AG04450 (cell line): ENCODE measurements at regions not wholly inside any gene's neighbourhood (a gene's known extent, or its start where the extent isn't known, plus 50 kb on each side); places are given as distances from the start of the nearest gene placed in this dataset.

Source experiments
- CTCF ChIA-PET: fragments of 300-600, 350-600 bp; formaldehyde crosslinking; extraction: SDS; loops from one replicate; lab custom pipeline; 2022; ENCODE audit warnings: antibody characterized with exemption, inconsistent platforms; lab: Charles Lee
- POLR2A ChIA-PET: fragments of 350-600 bp; formaldehyde crosslinking; extraction: SDS; loops from one replicate; lab custom pipeline; 2021; ENCODE audit warnings: antibody characterized with exemption, inconsistent platforms; lab: Yijun Ruan, JAX
- DNase-seq: peaks from one replicate; pipeline ENCODE4 v3.0.0-alpha.2; 2011; ENCODE audit warnings: low read depth, low spot score
- H3K27ac ChIP-seq: one replicate; pipeline ENCODE4 v1.5.1; 2012; ENCODE audit warnings: low read depth, low read length, control low read depth
- H3K27me3 ChIP-seq: one replicate; pipeline ENCODE4 v1.6.0; 2012; ENCODE audit warnings: low read length; ENCODE audit not compliant: control insufficient read depth, insufficient read depth
- H3K4me3 ChIP-seq: 2 replicates; pipeline ENCODE4 v1.5.1; 2011; ENCODE audit warnings: mild to moderate bottlenecking, low read depth, low read length, control low read depth
- H3K9me3 ChIP-seq: 2 replicates; pipeline ENCODE4 v1.5.1; 2012; ENCODE audit warnings: low read length; ENCODE audit not compliant: control insufficient read depth, insufficient read depth
- CTCF ChIP-seq: IDR thresholded peaks from 2 replicates; pipeline ENCODE4 v1.5.1; 2011; ENCODE audit warnings: low read depth, low read length, control low read depth, inconsistent platforms

- POLR2A ChIA-PET, result no interaction called here
- Histone ChIP-seq H3K27me3 (no peaks in the 10 kb centered on the region), H3K27ac (no peak overlapping the region), H3K4me3 (no peak overlapping the region), H3K9me3 (no peaks in the 10 kb centered on the region)
- TF ChIP-seq CTCF, result no peak
- CTCF ChIA-PET, result no interaction called here
- DNase-seq, result no peak
Observed at GRCh38 chr6:2369606-2370005, 124.2 kb upstream of the GMDS start.

GRCh38 chr6:2363211-2363610, 117.8 kb upstream of the GMDS start:
- DNase-seq, result no peak
- CTCF ChIA-PET, result interaction anchor here (0.7 to 2.1 kb wide), 3 partner anchors 9 to 271 kb away, joined by 4 to 10 read pairs (median 10); no protein-coding TSS in a partner anchor
- Histone ChIP-seq H3K27ac (no peak overlapping the region), H3K4me3 (no peak overlapping the region), H3K9me3 (no peaks in the 10 kb centered on the region), H3K27me3 (no peaks in the 10 kb centered on the region)
- no peak for TF ChIP-seq CTCF
- POLR2A ChIA-PET, result no interaction called here

- DNase-seq, result no peak
- Histone ChIP-seq H3K4me3 (no peak overlapping the region), H3K27me3 (no peaks in the 10 kb centered on the region), H3K27ac (no peak overlapping the region), H3K9me3 (no peaks in the 10 kb centered on the region)
- CTCF ChIA-PET, result interaction anchor here (0.6 kb wide), 1 partner anchor 806 kb away, joined by 3 read pairs; no protein-coding TSS in a partner anchor
- no peak for TF ChIP-seq CTCF
- POLR2A ChIA-PET, result interaction anchor here (0.6 kb wide), 1 partner anchor 152 kb away, joined by 3 read pairs; no protein-coding TSS in a partner anchor
Observed at GRCh38 chr6:2361195-2361594, 115.8 kb upstream of the GMDS start.

- Histone ChIP-seq H3K4me3 (no peak overlapping the region), H3K9me3 (no peaks in the 10 kb centered on the region), H3K27me3 (no peaks in the 10 kb centered on the region), H3K27ac (no peak overlapping the region)
- ChIA-PET POLR2A (interaction anchor here (0.6 kb wide), 1 partner anchor 152 kb away, joined by 3 read pairs; no protein-coding TSS in a partner anchor), CTCF (interaction anchor here (0.6 kb wide), 1 partner anchor 806 kb away, joined by 3 read pairs; no protein-coding TSS in a partner anchor)
- no peak for TF ChIP-seq CTCF
- no peak for DNase-seq
Observed at GRCh38 chr6:2360716-2361115, 115.3 kb upstream of the GMDS start.

GRCh38 chr6:2360126-2360525, 114.7 kb upstream of the GMDS start:
- CTCF ChIA-PET, result no interaction called here
- no peak overlapping the region for H3K27ac ChIP-seq
- POLR2A ChIA-PET, result no interaction called here
- no peaks in the 10 kb centered on the region for H3K9me3 ChIP-seq
- DNase-seq, result no peak
- no peak overlapping the region for H3K4me3 ChIP-seq
- no peak for TF ChIP-seq CTCF
- H3K27me3 ChIP-seq, result no peaks in the 10 kb centered on the region
